HK-2 (cell line): ENCODE measurements at regions not wholly inside any gene's neighbourhood (a gene's known extent, or its start where the extent isn't known, plus 50 kb on each side); places are given as distances from the start of the nearest gene placed in this dataset.
A peak's percentile ranks its signal among the peaks of the same experiment; 100 is the strongest.
"Not testable (repeated sequence)": the region's sequence is repeated elsewhere in the genome, so short reads cannot be mapped to it uniquely, and the experiment has no call there.

Experiments used
- DNase-seq: peaks from one replicate; pipeline ENCODE4 v3.0.0-alpha.2; 2018; ENCODE audit not compliant: unreplicated experiment

- no peak for DNase-seq
These were observed 61.7 kb upstream of the ATXN3L start for GRCh38 chrX:13381514-13381913.

- DNase-seq = no peak
These were observed 60.4 kb upstream of the ATXN3L start for GRCh38 chrX:13380211-13380610.

- not testable (repeated sequence) for DNase-seq
These were observed 59.0 kb upstream of the ATXN3L start for GRCh38 chrX:13378562-13379518.

- no peak for DNase-seq
These were observed 57.7 kb upstream of the ATXN3L start for GRCh38 chrX:13377550-13377934.

- peak; percentile 24 for DNase-seq
These were observed 57.1 kb upstream of the ATXN3L start for GRCh38 chrX:13376857-13377549.

GRCh38 chrX:13375596-13375995 lies 55.7 kb upstream of the ATXN3L start:
- not testable (repeated sequence) for DNase-seq

- DNase-seq = no peak
These were observed 54.5 kb upstream of the ATXN3L start for GRCh38 chrX:13374364-13374763.

GRCh38 chrX:13373431-13374187 lies 53.8 kb upstream of the ATXN3L start:
- no peak for DNase-seq

GRCh38 chrX:13373027-13373426 lies 53.2 kb upstream of the ATXN3L start:
- DNase-seq = no peak

- no peak for DNase-seq
These were observed 52.5 kb upstream of the ATXN3L start for GRCh38 chrX:13372203-13372980.

- no peak for DNase-seq
These were observed 51.3 kb upstream of the ATXN3L start for GRCh38 chrX:13371186-13371585.

- DNase-seq = no peak
These were observed 50.9 kb upstream of the ATXN3L start for GRCh38 chrX:13370713-13371112.
